Cardiac muscle cell (in vitro differentiated cells and primary cell): ENCODE measurements at regions not wholly inside any gene's neighbourhood (a gene's known extent, or its start where the extent isn't known, plus 50 kb on each side); places are given as distances from the start of the nearest gene placed in this dataset.

Source experiments
- DNase-seq, 2 donors: peaks; one replicate each; pipeline versions ENCODE4 v3.0.0 to v3.0.0-alpha.2; 2010 to 2017; ENCODE audit warnings: low read depth in 1 of 2, low spot score in 1 of 2
- H3K27ac ChIP-seq: fragments of 200-600 bp; sonication (generic); 2 replicates; pipeline ENCODE4 v1.5.1; 2016
- H3K27me3 ChIP-seq: fragments of 200-600 bp; sonication (generic); 2 replicates; pipeline ENCODE4 v1.6.0; 2016; ENCODE audit warnings: control low read depth
- H3K36me3 ChIP-seq: fragments of 200-600 bp; sonication (generic); 2 replicates; pipeline ENCODE4 v1.5.1; 2016; ENCODE audit warnings: control low read depth
- H3K4me1 ChIP-seq: fragments of 200-600 bp; sonication (generic); 2 replicates; pipeline ENCODE4 v1.8.1; 2017; ENCODE audit warnings: low read depth, mild to moderate bottlenecking, mixed run types
- H3K4me3 ChIP-seq: fragments of 200-600 bp; sonication (generic); 2 replicates; pipeline ENCODE4 v1.5.1; 2016; ENCODE audit warnings: mild to moderate bottlenecking
- H3K9me3 ChIP-seq: fragments of 200-600 bp; sonication (generic); 2 replicates; pipeline ENCODE4 v1.5.1; 2017; ENCODE audit warnings: low read depth, mild to moderate bottlenecking, control low read depth
- CTCF ChIP-seq: IDR thresholded peaks from 2 replicates; pipeline ENCODE4 v1.5.1; 2012; ENCODE audit warnings: low read depth, mild to moderate bottlenecking, low read length

GRCh38 chr11:88231894-88232482, 56.7 kb upstream of the RAB38 start:
- TF ChIP-seq CTCF: peak; percentile 70
- no peaks in the 10 kb centered on the region for H3K9me3 ChIP-seq
- no peaks in the 10 kb centered on the region for H3K36me3 ChIP-seq
- no peak overlapping the region for H3K4me3 ChIP-seq
- DNase-seq: peak; percentile 52 to 61
- H3K27me3 ChIP-seq: no peaks in the 10 kb centered on the region
- no peaks in the 10 kb centered on the region for H3K4me1 ChIP-seq
- no peak overlapping the region for H3K27ac ChIP-seq

- Histone ChIP-seq H3K36me3 (no peaks in the 10 kb centered on the region), H3K4me1 (no peaks in the 10 kb centered on the region), H3K27me3 (no peaks in the 10 kb centered on the region), H3K9me3 (no peaks in the 10 kb centered on the region), H3K27ac (no peak overlapping the region), H3K4me3 (no peak overlapping the region)
- DNase-seq: no peak
- no peak for TF ChIP-seq CTCF
Measured at GRCh38 chr11:88229303-88229702, 54.1 kb upstream of the RAB38 start.
